ENCODE measurements at regions not wholly inside any gene's neighbourhood (a gene's known extent, or its start where the extent isn't known, plus 50 kb on each side); places are given as distances from the start of the nearest gene placed in this dataset.

GRCh38 chr2:56739413-56739812, 555.6 kb downstream of the CCDC85A start:
- H3K9me3 ChIP-seq (ENCODE audit: control insufficient read depth, insufficient read depth, low read length), result no peaks in the 10 kb centered on the region
- H3K4me1 ChIP-seq (ENCODE audit: control insufficient read depth, insufficient read depth, low read length), result no peaks in the 10 kb centered on the region
- no peaks in the 10 kb centered on the region for H3K27me3 ChIP-seq (ENCODE audit: control insufficient read depth, insufficient read depth, low read length)
- no CpG with 5 or more reads among the region's 1 CpG for WGBS (ENCODE audit: insufficient coverage)
- H3K36me3 ChIP-seq (ENCODE audit: control insufficient read depth, insufficient read depth, low read length), result no peaks in the 10 kb centered on the region
- H3K4me3 ChIP-seq (ENCODE audit: low read depth, low read length), result no peak overlapping the region
- no peak overlapping the region for H3K27ac ChIP-seq (ENCODE audit: low read depth, low read length)
- no peak for DNase-seq (ENCODE audit: low read depth in 4 of 6, low spot score in 6 of 6)

DNA sequence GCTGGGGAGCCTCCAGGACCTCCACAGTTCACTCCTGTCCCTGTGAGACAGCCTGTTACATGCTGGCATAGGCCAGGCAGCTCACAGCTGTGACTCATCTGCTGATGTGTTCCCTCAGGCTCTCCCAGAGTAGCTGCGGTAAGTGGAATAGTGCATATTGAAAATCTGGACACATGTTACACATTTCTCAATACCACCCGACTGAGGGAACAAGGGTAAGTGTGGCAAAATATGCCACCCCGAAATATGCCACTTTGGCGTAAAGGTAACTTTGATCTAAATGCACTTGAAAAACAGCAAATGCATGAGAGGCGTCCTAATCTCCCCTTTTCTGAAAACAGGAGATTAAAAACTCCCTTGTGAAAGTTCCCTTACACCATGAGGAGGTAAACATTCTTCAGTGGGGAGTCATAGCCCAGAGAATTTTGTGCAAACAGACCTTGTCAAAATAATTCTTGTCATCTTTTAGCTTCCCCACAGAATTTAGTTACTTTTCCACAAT, 557.9 kb downstream of the CCDC85A start:
- no peaks in the 10 kb centered on the region for H3K36me3 ChIP-seq (ENCODE audit: control insufficient read depth, insufficient read depth, low read length)
- H3K27ac ChIP-seq (ENCODE audit: low read depth, low read length), result no peak overlapping the region
- H3K4me1 ChIP-seq (ENCODE audit: control insufficient read depth, insufficient read depth, low read length), result no peaks in the 10 kb centered on the region
- H3K4me3 ChIP-seq (ENCODE audit: low read depth, low read length), result no peak overlapping the region
- H3K27me3 ChIP-seq (ENCODE audit: control insufficient read depth, insufficient read depth, low read length), result no peaks in the 10 kb centered on the region
- WGBS (ENCODE audit: insufficient coverage), result 87% methylated on average over 3 of the region's 5 CpGs
- peak in 1 of 6 donors; percentile 38 for DNase-seq (ENCODE audit: low read depth in 4 of 6, low spot score in 6 of 6)
- no peaks in the 10 kb centered on the region for H3K9me3 ChIP-seq (ENCODE audit: control insufficient read depth, insufficient read depth, low read length)

DNA sequence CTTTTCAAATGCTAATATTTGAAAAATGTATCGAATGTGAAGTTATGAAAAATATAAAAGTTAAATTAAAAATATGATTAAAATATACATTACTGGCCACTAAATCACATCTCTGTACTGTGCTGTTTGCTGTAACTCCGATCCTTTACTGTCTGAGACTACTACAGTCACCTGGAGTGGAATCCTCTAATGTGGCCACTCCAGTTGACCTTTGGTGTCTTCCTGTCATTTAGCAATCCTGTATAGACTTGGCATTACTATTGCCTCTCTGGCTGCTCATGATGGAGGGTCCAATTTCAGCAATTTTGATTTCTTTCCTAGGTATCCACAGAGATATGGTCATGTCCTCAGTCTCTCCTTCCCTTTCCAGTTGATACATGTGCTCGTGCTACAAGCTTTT, 560.0 kb downstream of the CCDC85A start:
- no peak for DNase-seq (ENCODE audit: low read depth in 4 of 6, low spot score in 6 of 6)
- H3K4me3 ChIP-seq (ENCODE audit: low read depth, low read length), result no peak overlapping the region
- no peaks in the 10 kb centered on the region for H3K36me3 ChIP-seq (ENCODE audit: control insufficient read depth, insufficient read depth, low read length)
- no peak overlapping the region for H3K27ac ChIP-seq (ENCODE audit: low read depth, low read length)
- H3K9me3 ChIP-seq (ENCODE audit: control insufficient read depth, insufficient read depth, low read length), result no peaks in the 10 kb centered on the region
- H3K27me3 ChIP-seq (ENCODE audit: control insufficient read depth, insufficient read depth, low read length), result no peaks in the 10 kb centered on the region
- WGBS (ENCODE audit: insufficient coverage), result 100% methylated on average over 1 of the region's 3 CpGs
- no peaks in the 10 kb centered on the region for H3K4me1 ChIP-seq (ENCODE audit: control insufficient read depth, insufficient read depth, low read length)

DNA sequence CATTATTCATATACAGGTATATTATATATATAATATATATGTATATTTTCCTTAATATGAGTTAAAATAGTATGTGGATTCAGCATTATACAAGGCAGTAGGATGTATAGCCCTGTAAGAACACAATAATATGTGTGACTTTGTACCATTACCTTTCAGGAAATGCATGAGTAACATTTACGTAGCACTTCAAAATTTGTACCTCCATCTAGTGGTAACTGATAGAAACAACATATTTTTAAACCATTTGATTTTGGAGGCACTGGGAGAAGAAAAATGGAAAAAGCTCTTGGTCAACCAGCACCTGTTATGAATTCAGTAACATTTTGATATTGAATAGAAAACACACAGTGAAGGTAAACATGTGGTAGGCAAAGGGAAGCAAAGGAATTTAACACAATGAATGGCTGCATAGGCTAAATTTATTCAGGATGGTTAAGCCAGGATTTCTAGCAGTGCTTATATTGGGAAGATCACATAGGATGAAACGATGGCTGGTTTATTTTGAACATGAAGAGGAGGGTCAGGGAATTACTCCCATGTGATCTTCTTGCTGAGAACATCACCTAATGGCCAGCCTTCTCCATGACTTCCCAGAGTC, 565.5 kb downstream of the CCDC85A start:
- no peak overlapping the region for H3K27ac ChIP-seq (ENCODE audit: low read depth, low read length)
- H3K4me1 ChIP-seq (ENCODE audit: control insufficient read depth, insufficient read depth, low read length), result no peaks in the 10 kb centered on the region
- WGBS (ENCODE audit: insufficient coverage), result 86% methylated on average over 1 of the region's 2 CpGs
- H3K27me3 ChIP-seq (ENCODE audit: control insufficient read depth, insufficient read depth, low read length), result no peaks in the 10 kb centered on the region
- H3K4me3 ChIP-seq (ENCODE audit: low read depth, low read length), result no peak overlapping the region
- H3K9me3 ChIP-seq (ENCODE audit: control insufficient read depth, insufficient read depth, low read length), result no peaks in the 10 kb centered on the region
- peak in 5 of 6 donors; percentile 6 to 84 (median 21) for DNase-seq (ENCODE audit: low read depth in 4 of 6, low spot score in 6 of 6)
- H3K36me3 ChIP-seq (ENCODE audit: control insufficient read depth, insufficient read depth, low read length), result no peaks in the 10 kb centered on the region

DNA sequence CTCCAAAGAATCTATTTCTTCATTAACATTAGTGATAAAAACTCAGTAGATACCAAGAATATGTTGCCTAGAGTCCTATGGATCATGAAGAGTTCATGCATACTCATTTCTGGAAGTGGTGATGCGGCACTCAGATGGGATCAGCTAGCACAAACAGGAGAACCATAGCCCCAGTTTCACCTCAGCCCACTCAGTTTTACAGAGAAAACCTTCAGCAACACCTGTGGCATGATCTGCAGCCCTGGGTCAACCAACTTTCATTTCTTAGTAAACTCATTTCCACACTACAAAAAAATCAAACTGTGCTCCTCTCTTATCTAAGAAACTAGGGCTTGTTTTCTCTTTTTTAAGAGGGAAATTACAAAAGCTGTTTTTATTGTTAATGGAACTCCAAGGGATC, 569.4 kb downstream of the CCDC85A start:
- no peak overlapping the region for H3K27ac ChIP-seq (ENCODE audit: low read depth, low read length)
- H3K4me3 ChIP-seq (ENCODE audit: low read depth, low read length), result no peak overlapping the region
- WGBS (ENCODE audit: insufficient coverage), result no CpG with 5 or more reads among the region's 1 CpG
- no peaks in the 10 kb centered on the region for H3K36me3 ChIP-seq (ENCODE audit: control insufficient read depth, insufficient read depth, low read length)
- DNase-seq (ENCODE audit: low read depth in 4 of 6, low spot score in 6 of 6), result no peak
- H3K4me1 ChIP-seq (ENCODE audit: control insufficient read depth, insufficient read depth, low read length), result no peaks in the 10 kb centered on the region
- H3K9me3 ChIP-seq (ENCODE audit: control insufficient read depth, insufficient read depth, low read length), result no peaks in the 10 kb centered on the region
- H3K27me3 ChIP-seq (ENCODE audit: control insufficient read depth, insufficient read depth, low read length), result no peaks in the 10 kb centered on the region

DNA sequence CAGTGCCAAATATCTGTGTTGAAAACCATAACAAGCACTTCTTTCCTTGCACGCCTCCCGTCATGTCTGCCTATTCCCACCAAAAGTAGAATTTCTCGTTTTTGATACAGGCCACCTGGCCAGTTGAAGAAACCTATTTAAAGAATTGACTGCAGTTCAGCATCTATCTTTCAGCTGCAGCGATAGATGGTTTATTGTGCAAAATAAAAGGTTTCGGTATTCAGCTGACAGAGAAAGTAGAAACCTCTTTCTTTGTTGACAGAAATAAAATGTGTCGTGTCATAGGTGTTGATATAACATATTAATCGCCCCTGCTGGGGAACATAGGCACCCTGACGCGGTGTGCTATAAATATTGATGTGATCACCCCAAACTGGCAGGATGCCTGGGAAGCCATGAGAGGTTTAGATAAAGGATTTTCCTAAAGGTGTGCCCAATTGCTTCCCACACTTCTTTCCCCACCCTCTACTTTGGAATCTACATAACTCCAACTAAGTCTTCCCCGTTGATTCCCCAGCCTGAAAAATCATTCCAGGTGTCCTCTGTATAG, 570.4 kb downstream of the CCDC85A start:
- Histone ChIP-seq H3K4me1 (ENCODE audit: control insufficient read depth, insufficient read depth, low read length) (no peaks in the 10 kb centered on the region), H3K4me3 (ENCODE audit: low read depth, low read length) (no peak overlapping the region), H3K27ac (ENCODE audit: low read depth, low read length) (no peak overlapping the region), H3K36me3 (ENCODE audit: control insufficient read depth, insufficient read depth, low read length) (no peaks in the 10 kb centered on the region), H3K9me3 (ENCODE audit: control insufficient read depth, insufficient read depth, low read length) (no peaks in the 10 kb centered on the region), H3K27me3 (ENCODE audit: control insufficient read depth, insufficient read depth, low read length) (no peaks in the 10 kb centered on the region)
- 88% methylated on average over 8 of the region's 10 CpGs for WGBS (ENCODE audit: insufficient coverage)
- peak in 1 of 6 donors; percentile 7 for DNase-seq (ENCODE audit: low read depth in 4 of 6, low spot score in 6 of 6)

DNA sequence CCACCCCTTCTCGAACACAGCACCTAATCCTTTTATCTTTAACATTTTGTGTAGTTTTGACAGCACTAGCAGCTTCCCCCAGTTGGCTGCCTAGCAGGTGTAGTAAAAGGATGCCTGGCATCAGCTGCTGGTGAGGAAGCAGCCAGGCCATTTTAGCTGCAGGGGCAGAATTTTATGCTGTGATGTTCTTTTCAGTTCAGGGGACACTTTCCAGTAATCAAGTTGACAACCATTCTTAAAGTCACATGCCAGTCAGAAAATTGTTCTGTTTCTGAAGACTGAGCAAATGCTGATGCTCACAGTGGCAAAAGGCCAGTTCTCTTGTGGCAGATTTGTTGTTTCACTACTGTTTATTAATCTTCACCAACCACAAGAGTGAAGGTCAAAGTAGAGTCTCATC, 570.8 kb downstream of the CCDC85A start:
- DNase-seq (ENCODE audit: low read depth in 4 of 6, low spot score in 6 of 6), result peak in 1 of 6 donors; percentile 8
- Histone ChIP-seq H3K27me3 (ENCODE audit: control insufficient read depth, insufficient read depth, low read length) (no peaks in the 10 kb centered on the region), H3K4me3 (ENCODE audit: low read depth, low read length) (no peak overlapping the region), H3K27ac (ENCODE audit: low read depth, low read length) (no peak overlapping the region), H3K36me3 (ENCODE audit: control insufficient read depth, insufficient read depth, low read length) (no peaks in the 10 kb centered on the region), H3K9me3 (ENCODE audit: control insufficient read depth, insufficient read depth, low read length) (no peaks in the 10 kb centered on the region), H3K4me1 (ENCODE audit: control insufficient read depth, insufficient read depth, low read length) (no peaks in the 10 kb centered on the region)
- WGBS (ENCODE audit: insufficient coverage), result no CpG with 5 or more reads among the region's 1 CpG

DNA sequence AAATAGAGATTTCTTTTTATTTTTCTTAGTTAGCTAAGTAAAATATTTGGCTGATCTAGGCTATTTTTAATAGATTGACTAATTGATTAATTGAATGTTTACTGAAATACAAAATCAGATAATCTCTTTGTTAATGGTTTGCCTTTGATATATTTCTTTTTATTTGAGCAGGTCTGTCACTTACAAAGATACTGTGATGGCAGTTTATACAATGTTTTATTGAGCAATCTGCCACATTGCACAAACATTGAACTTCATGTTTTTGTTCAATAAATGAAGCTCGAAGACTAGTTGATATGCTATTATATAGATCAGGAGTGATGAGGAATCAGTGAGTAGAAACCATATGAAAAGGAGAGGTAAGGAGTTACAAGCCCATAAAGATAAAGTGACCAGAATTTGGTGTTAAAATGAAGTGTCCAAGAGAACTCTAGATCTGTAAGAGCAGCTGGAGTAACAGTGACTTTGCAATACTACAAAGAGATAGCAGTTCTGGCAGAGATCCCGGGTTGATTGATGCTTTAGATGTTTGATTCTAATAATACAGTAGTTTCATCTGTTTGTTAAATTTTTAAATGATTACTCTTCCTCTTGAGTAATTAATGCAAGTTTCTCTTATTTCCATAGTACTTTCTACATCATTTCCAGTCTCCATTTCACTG, 574.2 kb downstream of the CCDC85A start:
- Histone ChIP-seq H3K9me3 (ENCODE audit: control insufficient read depth, insufficient read depth, low read length) (no peaks in the 10 kb centered on the region), H3K36me3 (ENCODE audit: control insufficient read depth, insufficient read depth, low read length) (no peaks in the 10 kb centered on the region), H3K27ac (ENCODE audit: low read depth, low read length) (no peak overlapping the region), H3K27me3 (ENCODE audit: control insufficient read depth, insufficient read depth, low read length) (no peaks in the 10 kb centered on the region), H3K4me1 (ENCODE audit: control insufficient read depth, insufficient read depth, low read length) (no peaks in the 10 kb centered on the region), H3K4me3 (ENCODE audit: low read depth, low read length) (no peak overlapping the region)
- WGBS (ENCODE audit: insufficient coverage), result no CpG with 5 or more reads among the region's 2 CpGs
- no peak for DNase-seq (ENCODE audit: low read depth in 4 of 6, low spot score in 6 of 6)

- no peaks in the 10 kb centered on the region for H3K36me3 ChIP-seq (ENCODE audit: control insufficient read depth, insufficient read depth, low read length)
- no CpG with 5 or more reads among the region's 2 CpGs for WGBS (ENCODE audit: insufficient coverage)
- no peaks in the 10 kb centered on the region for H3K9me3 ChIP-seq (ENCODE audit: control insufficient read depth, insufficient read depth, low read length)
- no peak overlapping the region for H3K4me3 ChIP-seq (ENCODE audit: low read depth, low read length)
- DNase-seq (ENCODE audit: low read depth in 4 of 6, low spot score in 6 of 6), result no peak
- no peaks in the 10 kb centered on the region for H3K4me1 ChIP-seq (ENCODE audit: control insufficient read depth, insufficient read depth, low read length)
- no peak overlapping the region for H3K27ac ChIP-seq (ENCODE audit: low read depth, low read length)
- no peaks in the 10 kb centered on the region for H3K27me3 ChIP-seq (ENCODE audit: control insufficient read depth, insufficient read depth, low read length)
Measured at GRCh38 chr2:56763683-56764082, 579.9 kb downstream of the CCDC85A start.

- Histone ChIP-seq H3K36me3 (ENCODE audit: control insufficient read depth, insufficient read depth, low read length) (no peaks in the 10 kb centered on the region), H3K4me3 (ENCODE audit: low read depth, low read length) (no peak overlapping the region), H3K27ac (ENCODE audit: low read depth, low read length) (no peak overlapping the region), H3K4me1 (ENCODE audit: control insufficient read depth, insufficient read depth, low read length) (no peaks in the 10 kb centered on the region), H3K27me3 (ENCODE audit: control insufficient read depth, insufficient read depth, low read length) (no peaks in the 10 kb centered on the region), H3K9me3 (ENCODE audit: control insufficient read depth, insufficient read depth, low read length) (no peaks in the 10 kb centered on the region)
- DNase-seq (ENCODE audit: low read depth in 4 of 6, low spot score in 6 of 6), result no peak
Measured at GRCh38 chr2:56768973-56769372, 585.2 kb downstream of the CCDC85A start.

All from spinal cord (tissue), 9 donors.